Prostate gland (tissue), 1 donor: ENCODE measurements at regions not wholly inside any gene's neighbourhood (a gene's known extent, or its start where the extent isn't known, plus 50 kb on each side); places are given as distances from the start of the nearest gene placed in this dataset.

Experiments used
- POLR2A ChIP-seq: fragments of 450-650 bp; IDR thresholded peaks from one replicate; pipeline ENCODE4 v1.6.1; 2016; ENCODE audit warnings: antibody characterized with exemption, mild to moderate bottlenecking
- POLR2AphosphoS5 ChIP-seq: sonication (generic); formaldehyde crosslinking; IDR thresholded peaks from one replicate; pipeline ENCODE4 v1.6.1; 2017; ENCODE audit warnings: antibody characterized with exemption

DNA sequence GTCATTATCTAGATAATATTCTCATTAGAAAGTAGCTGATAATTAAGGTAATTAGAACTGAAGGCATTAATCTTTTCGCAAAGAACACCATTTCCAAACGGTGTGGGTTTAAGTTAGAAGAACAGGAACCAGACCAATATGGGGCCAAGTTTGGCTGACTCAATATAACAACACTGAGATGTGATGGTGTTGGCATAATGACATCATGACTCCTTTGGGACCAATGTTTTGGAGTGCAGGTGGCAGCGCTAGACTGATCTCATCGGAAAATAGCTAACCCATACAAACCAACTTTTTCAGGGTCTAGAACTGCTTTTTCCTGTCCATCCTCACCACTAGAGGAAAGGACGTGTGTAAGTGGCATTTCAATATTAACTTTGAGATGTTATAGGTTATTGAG lies 1171.7 kb upstream of the ZEB2 start:
- TF ChIP-seq POLR2AphosphoS5: no peak
- TF ChIP-seq POLR2A: no peak
